ENCODE measurements at regions not wholly inside any gene's neighbourhood (a gene's known extent, or its start where the extent isn't known, plus 50 kb on each side); places are given as distances from the start of the nearest gene placed in this dataset.

DNA sequence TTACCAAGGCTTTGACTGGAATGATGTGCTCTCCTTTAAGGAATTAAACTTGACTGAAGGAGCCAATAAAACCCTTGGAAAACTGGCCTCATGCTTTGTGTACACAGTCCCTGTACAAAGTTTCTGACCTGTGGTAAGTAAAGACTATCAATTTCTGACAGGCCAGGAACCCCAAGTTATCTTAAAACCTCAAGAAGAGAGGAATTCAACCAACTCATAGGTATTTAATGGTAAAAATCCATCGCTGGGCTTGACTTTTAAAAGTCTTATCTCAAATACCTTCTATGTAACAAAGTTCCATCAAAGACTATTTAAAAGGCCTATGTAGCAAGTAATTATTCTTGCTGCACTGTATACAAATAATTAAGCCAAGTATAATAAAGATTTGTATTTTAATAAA lies 103.7 kb upstream of the TENT5D start:
- no peak for DNase-seq

DNA sequence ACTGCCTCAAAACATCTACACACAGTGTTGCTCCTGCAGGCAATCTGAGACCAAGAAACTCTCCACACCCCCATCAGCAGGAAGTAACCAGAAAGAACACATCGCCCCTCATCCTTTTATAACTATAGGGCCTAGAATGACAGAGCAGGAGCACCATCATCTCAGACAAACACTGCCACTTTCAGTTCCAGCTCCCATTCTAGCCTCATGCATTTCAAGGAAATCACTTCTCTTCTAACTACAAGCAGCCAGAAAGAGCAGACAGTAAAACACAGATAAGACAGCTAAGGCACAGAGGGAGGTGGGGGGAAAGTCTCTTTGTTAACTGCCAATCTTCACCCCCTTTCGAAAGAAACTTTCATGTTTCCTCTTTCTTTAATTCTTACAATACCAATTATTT lies 102.6 kb upstream of the TENT5D start:
- no peak for DNase-seq

DNA sequence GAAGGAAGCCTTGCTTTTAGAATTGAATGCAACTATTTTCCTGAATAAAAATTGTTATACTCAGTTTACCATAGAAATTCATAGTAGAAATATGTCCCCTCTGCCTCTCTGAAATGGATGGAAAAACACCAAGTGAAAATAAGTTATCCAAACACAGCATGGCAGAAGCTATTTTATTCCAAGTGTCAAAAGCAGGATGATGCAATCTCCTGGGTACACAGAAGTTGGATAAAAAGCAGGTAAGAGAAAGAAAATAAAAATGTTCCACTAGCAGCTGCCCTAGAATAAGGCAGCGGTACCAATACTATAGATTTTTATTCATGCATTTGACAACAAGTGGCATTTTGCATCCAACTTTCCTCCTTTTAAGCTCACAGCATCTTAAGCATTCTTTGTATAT lies 89.0 kb upstream of the TENT5D start:
- DNase-seq: no peak

DNA sequence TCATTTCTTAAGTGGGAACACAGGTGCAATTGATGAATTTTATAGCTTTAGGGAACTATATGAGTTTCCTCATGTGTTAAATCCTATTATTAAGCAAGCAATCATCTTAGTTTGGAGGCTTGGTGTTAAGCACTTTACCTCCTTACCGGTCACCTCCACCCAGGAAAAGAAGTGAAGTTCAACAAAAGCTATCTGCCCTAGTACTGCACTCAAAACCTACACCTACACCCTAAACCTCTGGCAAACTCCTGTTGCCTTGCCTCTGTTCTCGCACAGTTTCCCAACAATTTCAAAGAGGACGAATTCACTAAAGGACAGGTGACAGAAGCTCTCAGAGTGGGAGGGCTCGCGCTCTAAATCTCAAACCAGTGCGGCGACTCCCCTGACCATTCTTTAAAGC lies 85.7 kb upstream of the TENT5D start:
- DNase-seq: no peak

DNA sequence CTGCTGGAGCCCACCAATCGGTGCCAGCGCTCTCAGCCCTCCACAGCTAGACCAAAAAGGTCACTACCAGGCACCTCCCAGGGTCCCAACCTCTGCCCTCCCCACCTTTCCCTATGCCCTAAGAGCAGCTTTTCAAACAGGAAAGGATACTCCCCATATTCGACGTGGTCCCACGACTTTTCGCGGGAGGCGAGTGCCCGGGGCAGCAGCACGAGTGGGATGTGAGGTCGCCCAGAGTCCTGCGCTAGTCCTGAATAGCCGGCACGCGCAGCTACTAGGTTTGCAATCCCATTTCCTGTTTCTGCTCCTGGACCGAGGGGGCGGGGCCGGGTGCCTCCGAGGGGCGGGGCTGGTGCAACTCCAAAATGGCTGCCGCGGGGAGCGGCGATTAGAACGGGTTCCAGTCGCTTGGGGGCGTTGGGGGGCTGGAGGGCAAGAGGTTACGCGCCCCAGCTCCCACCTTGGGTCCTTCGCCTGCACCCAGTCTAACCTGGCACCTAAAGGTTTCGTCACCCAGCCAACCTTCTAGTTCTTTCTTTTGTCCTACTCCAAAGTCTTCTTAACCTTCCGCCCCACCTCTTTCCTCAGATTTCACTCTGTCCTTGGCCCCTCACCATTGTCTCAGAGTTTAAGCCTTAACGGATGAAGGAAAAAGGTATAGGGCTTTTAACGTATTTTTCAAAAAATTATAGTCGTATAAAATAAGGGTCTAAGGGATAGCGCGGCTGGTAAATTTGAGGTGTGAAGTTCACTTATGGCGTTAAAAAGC lies 85.0 kb upstream of the TENT5D start:
- peak; percentile 5 for DNase-seq

DNA sequence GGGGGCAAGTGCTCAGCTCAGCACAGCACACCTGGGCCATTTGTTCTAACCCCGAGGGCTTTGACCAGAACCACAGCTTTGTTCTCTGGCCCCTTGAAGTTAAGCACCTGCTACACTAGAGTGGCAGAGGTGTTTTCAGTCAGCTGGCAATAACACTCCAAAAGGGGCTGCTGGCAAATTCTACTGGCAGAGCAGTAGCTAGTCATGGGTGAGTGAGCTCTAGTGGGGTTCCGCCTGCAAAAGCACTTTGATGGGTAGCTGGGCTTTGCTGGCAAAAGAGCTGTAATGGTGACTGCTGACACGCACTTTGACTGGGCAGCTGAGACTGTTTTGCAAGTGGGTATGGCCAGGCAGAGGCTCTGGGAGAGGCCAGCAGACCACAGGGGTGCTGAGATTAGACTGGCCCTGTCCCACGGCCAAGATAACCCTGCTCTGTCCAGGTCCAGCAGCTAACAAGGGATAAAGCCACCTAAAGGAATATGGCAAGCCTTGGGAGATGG lies 65.2 kb upstream of the TENT5D start:
- no peak for DNase-seq

Data from stimulated activated CD4-positive, alpha-beta T cell treated with anti-CD3 and anti-CD28 coated beads, Interleukin-4, amount 100 ng/mL, for 1 hour (primary cell).